SK-N-SH treated with all-trans-retinoic acid at 6 μM for 48 hours (cell line): ENCODE measurements at regions not wholly inside any gene's neighbourhood (a gene's known extent, or its start where the extent isn't known, plus 50 kb on each side); places are given as distances from the start of the nearest gene placed in this dataset.

Source experiments
- ATAC-seq: fragments of 200-7000 bp; cut with Tn5 transposase; 3 replicates; pipeline ENCODE4 v1.9.1; 2020; ENCODE audit warnings: mild to moderate bottlenecking, moderate library complexity
- ARNTL ChIP-seq: fragments of 450-650 bp; formaldehyde crosslinking; IDR thresholded peaks from 2 replicates; pipeline ENCODE4 v1.5.0; 2020; ENCODE audit warnings: low read depth, mild to moderate bottlenecking, moderate library complexity, borderline replicate concordance
- BACH2 ChIP-seq: fragments of 250-450 bp; sonication (Bioruptor Pico); IDR thresholded peaks from 2 replicates; pipeline ENCODE4 v1.9.0; 2021; ENCODE audit warnings: mild to moderate bottlenecking, borderline replicate concordance
- CREB5 ChIP-seq: fragments of 250-450 bp; sonication (Bioruptor Pico); IDR thresholded peaks from 2 replicates; pipeline ENCODE4 v1.5.1; 2020; ENCODE audit warnings: low read depth, mild to moderate bottlenecking, moderate library complexity
- CSDC2 ChIP-seq: fragments of 250-450 bp; sonication (Bioruptor Pico); IDR thresholded peaks from 2 replicates; pipeline ENCODE4 v1.5.0; 2020; ENCODE audit warnings: mild to moderate bottlenecking, moderate library complexity
- ESRRG ChIP-seq: fragments of 250-450 bp; sonication (Bioruptor Pico); IDR thresholded peaks from 2 replicates; pipeline ENCODE4 v1.6.1; 2021; ENCODE audit warnings: mild to moderate bottlenecking
- GLIS3 ChIP-seq: fragments of 250-450 bp; sonication (Bioruptor Pico); IDR thresholded peaks from 2 replicates; pipeline ENCODE4 v1.5.0; 2020; ENCODE audit warnings: mild to moderate bottlenecking, moderate library complexity
- ISL1 ChIP-seq: fragments of 250-450 bp; sonication (Bioruptor Pico); IDR thresholded peaks from 2 replicates; pipeline ENCODE4 v2.1.2; 2022; ENCODE audit warnings: mild to moderate bottlenecking, moderate library complexity
- OSR1 ChIP-seq: fragments of 250-450 bp; sonication (Bioruptor Pico); IDR thresholded peaks from 2 replicates; pipeline ENCODE4 v1.8.0; 2022; ENCODE audit warnings: moderate library complexity, mild to moderate bottlenecking, inconsistent platforms
- PATZ1 ChIP-seq: fragments of 250-450 bp; sonication (Bioruptor Pico); IDR thresholded peaks from 2 replicates; pipeline ENCODE4 v1.8.0; 2020; ENCODE audit warnings: mild to moderate bottlenecking, moderate library complexity, borderline replicate concordance
- POU6F1 ChIP-seq: fragments of 250-450 bp; sonication (Bioruptor Pico); IDR thresholded peaks from 2 replicates; pipeline ENCODE4 v1.8.0; 2021; ENCODE audit warnings: low read depth, mild to moderate bottlenecking, moderate library complexity, borderline replicate concordance
- PPARA ChIP-seq: fragments of 250-450 bp; sonication (Bioruptor Pico); IDR thresholded peaks from 2 replicates; pipeline ENCODE4 v1.5.0; 2020; ENCODE audit warnings: mild to moderate bottlenecking, borderline replicate concordance
- RARB ChIP-seq: fragments of 250-450 bp; sonication (Bioruptor Pico); IDR thresholded peaks from 2 replicates; pipeline ENCODE4 v1.8.0; 2021; ENCODE audit warnings: mild to moderate bottlenecking, moderate library complexity
- SNAI2 ChIP-seq: fragments of 250-450 bp; sonication (Bioruptor Pico); IDR thresholded peaks from 2 replicates; pipeline ENCODE4 v1.5.0; 2020; ENCODE audit warnings: mild to moderate bottlenecking, moderate library complexity
- TCF4 ChIP-seq: fragments of 250-450 bp; sonication (Bioruptor Pico); IDR thresholded peaks from 2 replicates; pipeline ENCODE4 v1.8.0; 2021; ENCODE audit warnings: mild to moderate bottlenecking, moderate library complexity, borderline replicate concordance
- TOX ChIP-seq: fragments of 250-450 bp; sonication (Bioruptor Pico); IDR thresholded peaks from 2 replicates; pipeline ENCODE4 v1.8.0; 2021; ENCODE audit warnings: mild to moderate bottlenecking, moderate library complexity, borderline replicate concordance
- TSHZ2 ChIP-seq: fragments of 250-450 bp; sonication (Bioruptor Pico); IDR thresholded peaks from 2 replicates; pipeline ENCODE4 v1.5.0; 2020; ENCODE audit warnings: mild to moderate bottlenecking, moderate library complexity
- ZC3H10 ChIP-seq: fragments of 250-450 bp; sonication (Bioruptor Pico); IDR thresholded peaks from 2 replicates; pipeline ENCODE4 v1.5.1; 2021; ENCODE audit warnings: mild to moderate bottlenecking, moderate library complexity
- ZFP3 ChIP-seq: fragments of 250-450 bp; sonication (Bioruptor Pico); IDR thresholded peaks from 2 replicates; pipeline ENCODE4 v1.5.0; 2020; ENCODE audit warnings: mild to moderate bottlenecking, moderate library complexity
- ZFP30 ChIP-seq: fragments of 450-650 bp; formaldehyde crosslinking; IDR thresholded peaks from 2 replicates; pipeline ENCODE4 v1.5.0; 2022; ENCODE audit warnings: mild to moderate bottlenecking, moderate library complexity
- ZNF565 ChIP-seq: fragments of 450-650 bp; formaldehyde crosslinking; conservative IDR thresholded peaks from 2 replicates; pipeline ENCODE4 v1.5.0; 2020; ENCODE audit warnings: low read depth, mild to moderate bottlenecking, moderate library complexity
- ZNF70 ChIP-seq: fragments of 450-650 bp; formaldehyde crosslinking; IDR thresholded peaks from 2 replicates; pipeline ENCODE4 v1.5.0; 2020; ENCODE audit warnings: mild to moderate bottlenecking, moderate library complexity
- ZNF8 ChIP-seq: fragments of 450-650 bp; formaldehyde crosslinking; IDR thresholded peaks from 2 replicates; pipeline ENCODE4 v1.5.0; 2020; ENCODE audit warnings: mild to moderate bottlenecking, moderate library complexity
- TF ChIP-seq, protein P1 (sequence below): fragments of 250-450 bp; sonication (Bioruptor Pico); IDR thresholded peaks from 2 replicates; pipeline ENCODE4 v1.5.1; 2021; ENCODE audit warnings: mild to moderate bottlenecking, moderate library complexity

DNA sequence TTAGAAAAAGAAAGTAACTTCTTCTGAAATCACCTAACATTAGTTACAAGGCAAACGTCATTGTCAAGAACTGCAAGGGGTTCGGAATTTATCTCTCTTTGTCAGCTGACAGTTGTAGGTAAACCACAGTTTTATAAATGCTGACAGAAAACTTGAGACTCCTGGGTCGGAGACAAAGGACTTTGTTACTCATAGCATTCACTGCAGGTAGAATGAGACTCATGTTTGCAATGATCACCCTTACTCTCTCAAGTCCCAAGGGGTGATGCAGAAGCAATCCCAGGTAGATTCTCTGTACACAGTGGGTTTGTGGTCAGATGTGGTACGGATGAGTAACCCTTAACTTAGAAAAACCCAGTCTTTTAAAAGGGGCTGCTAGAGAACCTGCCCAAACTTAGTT, 757.8 kb downstream of the TRIB2 start:
- no peak for ATAC-seq
- no peak for TF ChIP-seq ZNF70 (CRISPR knock-in tag)
- TF ChIP-seq, protein P1, sequence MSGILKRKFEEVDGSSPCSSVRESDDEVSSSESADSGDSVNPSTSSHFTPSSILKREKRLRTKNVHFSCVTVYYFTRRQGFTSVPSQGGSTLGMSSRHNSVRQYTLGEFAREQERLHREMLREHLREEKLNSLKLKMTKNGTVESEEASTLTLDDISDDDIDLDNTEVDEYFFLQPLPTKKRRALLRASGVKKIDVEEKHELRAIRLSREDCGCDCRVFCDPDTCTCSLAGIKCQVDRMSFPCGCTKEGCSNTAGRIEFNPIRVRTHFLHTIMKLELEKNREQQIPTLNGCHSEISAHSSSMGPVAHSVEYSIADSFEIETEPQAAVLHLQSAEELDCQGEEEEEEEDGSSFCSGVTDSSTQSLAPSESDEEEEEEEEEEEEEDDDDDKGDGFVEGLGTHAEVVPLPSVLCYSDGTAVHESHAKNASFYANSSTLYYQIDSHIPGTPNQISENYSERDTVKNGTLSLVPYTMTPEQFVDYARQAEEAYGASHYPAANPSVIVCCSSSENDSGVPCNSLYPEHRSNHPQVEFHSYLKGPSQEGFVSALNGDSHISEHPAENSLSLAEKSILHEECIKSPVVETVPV (CRISPR knock-in tag): no peak
- no peak for TF ChIP-seq PATZ1 (CRISPR knock-in tag)
- TF ChIP-seq ZNF565 (CRISPR knock-in tag): no peak
- no peak for TF ChIP-seq ARNTL (CRISPR knock-in tag)
- no peak for TF ChIP-seq TOX
- no peak for TF ChIP-seq POU6F1
- TF ChIP-seq RARB (CRISPR knock-in tag): no peak
- no peak for TF ChIP-seq TSHZ2 (CRISPR knock-in tag)
- no peak for TF ChIP-seq PPARA (CRISPR knock-in tag)
- no peak for TF ChIP-seq ZFP3 (CRISPR knock-in tag)
- TF ChIP-seq CSDC2 (CRISPR knock-in tag): no peak
- TF ChIP-seq ZFP30 (CRISPR knock-in tag): no peak
- TF ChIP-seq CREB5 (CRISPR knock-in tag): no peak

DNA sequence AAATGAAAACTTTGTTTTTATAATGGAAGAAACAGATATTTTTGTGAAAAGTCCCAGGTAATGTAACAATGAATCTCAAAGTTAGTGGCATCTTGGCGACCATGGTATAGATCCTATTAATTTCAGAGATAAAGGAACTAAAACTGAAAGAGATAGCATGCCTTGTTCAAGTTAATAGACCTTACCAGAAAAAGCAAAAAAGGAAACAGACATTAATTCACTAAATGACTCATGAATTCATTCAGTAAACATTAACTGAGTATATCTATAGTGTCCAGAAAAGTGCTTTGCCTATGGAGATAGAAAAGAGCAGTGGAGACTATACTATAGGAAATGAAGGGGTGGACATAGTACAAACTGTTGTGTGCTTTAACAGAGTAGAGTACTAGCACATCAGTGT, 763.3 kb downstream of the TRIB2 start:
- TF ChIP-seq GLIS3 (CRISPR knock-in tag) (no peak), ISL1 (no peak), ZFP3 (CRISPR knock-in tag) (no peak), ZNF8 (CRISPR knock-in tag) (no peak), BACH2 (no peak), ZNF565 (CRISPR knock-in tag) (no peak), TSHZ2 (CRISPR knock-in tag) (no peak), RARB (CRISPR knock-in tag) (no peak), PPARA (CRISPR knock-in tag) (no peak), SNAI2 (CRISPR knock-in tag) (no peak), TCF4 (CRISPR knock-in tag) (no peak), OSR1 (CRISPR knock-in tag) (no peak), ESRRG (no peak), ARNTL (CRISPR knock-in tag) (no peak), ZNF70 (CRISPR knock-in tag) (no peak), CSDC2 (CRISPR knock-in tag) (no peak), ZC3H10 (CRISPR knock-in tag) (no peak), POU6F1 (no peak), TOX (no peak)
- TF ChIP-seq, protein P1 (CRISPR knock-in tag): no peak
- TF ChIP-seq, all 23 proteins: peak for 0
- ATAC-seq: no peak
